ENCODE measurements at regions not wholly inside any gene's neighbourhood (a gene's known extent, or its start where the extent isn't known, plus 50 kb on each side); places are given as distances from the start of the nearest gene placed in this dataset.

GRCh38 chr3:165521131-165521871 is 315.9 kb downstream of the BCHE start:
- peak; percentile 94 for DNase-seq
- Histone ChIP-seq H3K36me3 (replicated peaks; ENCODE audit: insufficient read depth, low read length) (no peaks in the 10 kb centered on the region), H3K79me2 (ENCODE audit: low read length) (no peaks in the 10 kb centered on the region), H3K27ac (ENCODE audit: low read length) (peak overlapping the region; percentile 70), H3K27me3 (replicated peaks; ENCODE audit: insufficient read depth, low read length) (no peaks in the 10 kb centered on the region), H3K4me1 (ENCODE audit: low read length) (peaks cover 39% of the 10 kb centered on the region), H2AFZ (ENCODE audit: low read length) (peak overlapping the region; percentile 47), H3K9me2 (replicated peaks; ENCODE audit: insufficient read depth, low read length) (no peaks in the 10 kb centered on the region), H4K20me1 (ENCODE audit: insufficient read depth, low read length) (no peaks in the 10 kb centered on the region), H3K9ac (ENCODE audit: low read length) (peak overlapping the region; percentile 13; the same call in 1 of the 2 replicates), H3F3A (ENCODE audit: insufficient read depth, low read length) (peaks cover 21% of the 10 kb centered on the region), H3K9me3 (replicated peaks; ENCODE audit: insufficient read depth, low read length) (no peaks in the 10 kb centered on the region), H3K4me2 (ENCODE audit: low read depth, low read length) (peak overlapping the region; percentile 50), H3K4me3 (ENCODE audit: low read length) (peak overlapping the region; percentile 7)
- TF ChIP-seq EZH2phosphoT487 (IDR thresholded peaks at IDR 0.05; ENCODE audit: low read length) (no peak), CTCF (IDR thresholded peaks at IDR 0.05; ENCODE audit: low read length) (no peak), EZH2 (optimal IDR thresholded peaks at IDR 0.05; ENCODE audit: low read depth, low read length) (no peak)

GRCh38 chr3:165519687-165520086 is 317.5 kb downstream of the BCHE start:
- Histone ChIP-seq H3K36me3 (replicated peaks; ENCODE audit: insufficient read depth, low read length) (no peaks in the 10 kb centered on the region), H3K27me3 (replicated peaks; ENCODE audit: insufficient read depth, low read length) (no peaks in the 10 kb centered on the region), H3K4me1 (ENCODE audit: low read length) (peaks cover 39% of the 10 kb centered on the region), H2AFZ (ENCODE audit: low read length) (no peak overlapping the region), H3K9ac (ENCODE audit: low read length) (no peak overlapping the region), H3K4me2 (ENCODE audit: low read depth, low read length) (no peak overlapping the region), H4K20me1 (ENCODE audit: insufficient read depth, low read length) (no peaks in the 10 kb centered on the region), H3K79me2 (ENCODE audit: low read length) (no peaks in the 10 kb centered on the region), H3K27ac (ENCODE audit: low read length) (no peak overlapping the region), H3F3A (ENCODE audit: insufficient read depth, low read length) (peaks cover 21% of the 10 kb centered on the region), H3K9me2 (replicated peaks; ENCODE audit: insufficient read depth, low read length) (no peaks in the 10 kb centered on the region), H3K4me3 (ENCODE audit: low read length) (no peak overlapping the region), H3K9me3 (replicated peaks; ENCODE audit: insufficient read depth, low read length) (no peaks in the 10 kb centered on the region)
- DNase-seq = no peak
- TF ChIP-seq EZH2 (optimal IDR thresholded peaks at IDR 0.05; ENCODE audit: low read depth, low read length) = no peak
- no peak for TF ChIP-seq CTCF (IDR thresholded peaks at IDR 0.05; ENCODE audit: low read length)
- no peak for TF ChIP-seq EZH2phosphoT487 (IDR thresholded peaks at IDR 0.05; ENCODE audit: low read length)

GRCh38 chr3:165518346-165518745 is 318.9 kb downstream of the BCHE start:
- H3K36me3 ChIP-seq (replicated peaks; ENCODE audit: insufficient read depth, low read length) = no peaks in the 10 kb centered on the region
- H2AFZ ChIP-seq (ENCODE audit: low read length) = no peak overlapping the region
- H3K4me3 ChIP-seq (ENCODE audit: low read length) = no peak overlapping the region
- no peaks in the 10 kb centered on the region for H3K27me3 ChIP-seq (replicated peaks; ENCODE audit: insufficient read depth, low read length)
- no peak overlapping the region for H3K27ac ChIP-seq (ENCODE audit: low read length)
- H3F3A ChIP-seq (ENCODE audit: insufficient read depth, low read length) = peaks cover 21% of the 10 kb centered on the region
- no peak overlapping the region for H3K4me2 ChIP-seq (ENCODE audit: low read depth, low read length)
- H3K9me3 ChIP-seq (replicated peaks; ENCODE audit: insufficient read depth, low read length) = no peaks in the 10 kb centered on the region
- H4K20me1 ChIP-seq (ENCODE audit: insufficient read depth, low read length) = no peaks in the 10 kb centered on the region
- H3K9ac ChIP-seq (ENCODE audit: low read length) = no peak overlapping the region
- no peaks in the 10 kb centered on the region for H3K9me2 ChIP-seq (replicated peaks; ENCODE audit: insufficient read depth, low read length)
- no peak for TF ChIP-seq EZH2 (optimal IDR thresholded peaks at IDR 0.05; ENCODE audit: low read depth, low read length)
- H3K4me1 ChIP-seq (ENCODE audit: low read length) = peaks cover 31% of the 10 kb centered on the region
- H3K79me2 ChIP-seq (ENCODE audit: low read length) = no peaks in the 10 kb centered on the region
- no peak for DNase-seq

Measured in MM.1S (cell line).